ENCODE measurements at regions not wholly inside any gene's neighbourhood (a gene's known extent, or its start where the extent isn't known, plus 50 kb on each side); places are given as distances from the start of the nearest gene placed in this dataset.

DNA sequence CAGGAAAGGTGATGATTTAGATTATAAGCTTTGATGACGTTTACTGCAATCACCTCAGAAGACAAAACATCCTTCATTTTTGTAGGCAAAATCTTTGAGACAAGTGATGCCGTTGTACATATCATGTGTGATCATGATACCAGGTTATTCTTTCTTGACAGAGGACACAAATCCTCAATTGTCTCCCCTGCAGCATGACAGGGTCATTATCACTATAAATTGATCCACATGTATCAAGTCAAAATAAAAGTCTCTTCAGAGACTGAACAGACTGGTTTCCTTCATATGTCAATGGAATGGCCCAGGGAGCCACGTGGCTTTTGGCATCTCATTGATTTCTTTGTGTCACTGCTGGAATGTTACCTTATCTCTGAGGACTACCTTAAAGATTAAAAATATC lies 995.7 kb downstream of the FLRT2 start:
- Histone ChIP-seq H3K9me2 (replicated peaks; ENCODE audit: insufficient read depth) (no peaks in the 10 kb centered on the region), H3K4me2 (no peak overlapping the region), H4K20me1 (ENCODE audit: insufficient read depth, poor library complexity, severe bottlenecking) (no peaks in the 10 kb centered on the region), H3K36me3 (replicated peaks; ENCODE audit: insufficient read depth, low read depth) (no peaks in the 10 kb centered on the region), H2AFZ (no peak overlapping the region), H3K4me3 (no peak overlapping the region), H3K79me2 (no peaks in the 10 kb centered on the region), H3K27ac (no peak overlapping the region), H3K4me1 (ENCODE audit: insufficient read depth) (peaks cover 5% of the 10 kb centered on the region), H3K27me3 (no peaks in the 10 kb centered on the region), H3K9me3 (ENCODE audit: low read depth) (no peaks in the 10 kb centered on the region)
- no peak for DNase-seq (ENCODE audit: low spot score)
- TF ChIP-seq EZH2phosphoT487 (IDR thresholded peaks at IDR 0.05; ENCODE audit: low read depth, severe bottlenecking, unreplicated experiment) (no peak), EZH2 (IDR thresholded peaks at IDR 0.05; ENCODE audit: borderline replicate concordance) (no peak)
- TF ChIP-seq, protein P1, sequence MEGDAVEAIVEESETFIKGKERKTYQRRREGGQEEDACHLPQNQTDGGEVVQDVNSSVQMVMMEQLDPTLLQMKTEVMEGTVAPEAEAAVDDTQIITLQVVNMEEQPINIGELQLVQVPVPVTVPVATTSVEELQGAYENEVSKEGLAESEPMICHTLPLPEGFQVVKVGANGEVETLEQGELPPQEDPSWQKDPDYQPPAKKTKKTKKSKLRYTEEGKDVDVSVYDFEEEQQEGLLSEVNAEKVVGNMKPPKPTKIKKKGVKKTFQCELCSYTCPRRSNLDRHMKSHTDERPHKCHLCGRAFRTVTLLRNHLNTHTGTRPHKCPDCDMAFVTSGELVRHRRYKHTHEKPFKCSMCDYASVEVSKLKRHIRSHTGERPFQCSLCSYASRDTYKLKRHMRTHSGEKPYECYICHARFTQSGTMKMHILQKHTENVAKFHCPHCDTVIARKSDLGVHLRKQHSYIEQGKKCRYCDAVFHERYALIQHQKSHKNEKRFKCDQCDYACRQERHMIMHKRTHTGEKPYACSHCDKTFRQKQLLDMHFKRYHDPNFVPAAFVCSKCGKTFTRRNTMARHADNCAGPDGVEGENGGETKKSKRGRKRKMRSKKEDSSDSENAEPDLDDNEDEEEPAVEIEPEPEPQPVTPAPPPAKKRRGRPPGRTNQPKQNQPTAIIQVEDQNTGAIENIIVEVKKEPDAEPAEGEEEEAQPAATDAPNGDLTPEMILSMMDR (IDR thresholded peaks at IDR 0.05; ENCODE audit: poor library complexity): no peak
- WGBS (ENCODE audit: low lambda C conversion rate, missing lambda C conversion rate): 69% methylated on average over 3 of the region's 3 CpGs

DNA sequence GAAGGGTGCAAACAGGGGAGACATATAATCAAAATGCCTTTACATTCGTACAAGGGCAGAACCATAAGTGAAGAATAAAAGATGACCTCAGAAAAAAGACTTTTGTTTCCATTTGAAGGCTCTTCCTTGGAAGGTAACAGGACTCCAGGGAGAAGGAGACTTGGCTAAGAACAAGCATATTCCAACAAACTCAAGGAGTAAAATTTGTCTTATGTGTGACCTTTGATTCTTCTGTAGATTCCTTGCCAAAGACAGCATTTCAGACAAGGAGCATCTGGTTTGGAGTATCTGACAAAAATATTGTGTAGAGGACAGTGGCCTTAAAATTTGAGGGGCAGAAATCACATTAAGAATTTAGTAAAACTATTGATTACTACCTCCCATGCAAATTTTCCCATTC lies 991.9 kb downstream of the FLRT2 start:
- peaks cover 5% of the 10 kb centered on the region for H3K4me1 ChIP-seq (ENCODE audit: insufficient read depth)
- H3K27me3 ChIP-seq: no peaks in the 10 kb centered on the region
- H3K79me2 ChIP-seq: no peaks in the 10 kb centered on the region
- 65% methylated on average over 1 of the region's 1 CpG for WGBS (ENCODE audit: low lambda C conversion rate, missing lambda C conversion rate)
- H4K20me1 ChIP-seq (ENCODE audit: insufficient read depth, poor library complexity, severe bottlenecking): no peaks in the 10 kb centered on the region
- H3K4me3 ChIP-seq: no peak overlapping the region
- DNase-seq (ENCODE audit: low spot score): no peak
- H3K9me3 ChIP-seq (ENCODE audit: low read depth): no peaks in the 10 kb centered on the region
- H3K4me2 ChIP-seq: no peak overlapping the region
- H2AFZ ChIP-seq: no peak overlapping the region
- TF ChIP-seq EZH2phosphoT487 (IDR thresholded peaks at IDR 0.05; ENCODE audit: low read depth, severe bottlenecking, unreplicated experiment) (no peak), EZH2 (IDR thresholded peaks at IDR 0.05; ENCODE audit: borderline replicate concordance) (no peak)
- TF ChIP-seq, protein P1 (IDR thresholded peaks at IDR 0.05; ENCODE audit: poor library complexity): no peak
- H3K9me2 ChIP-seq (replicated peaks; ENCODE audit: insufficient read depth): no peaks in the 10 kb centered on the region
- H3K27ac ChIP-seq: no peak overlapping the region
- H3K36me3 ChIP-seq (replicated peaks; ENCODE audit: insufficient read depth, low read depth): no peaks in the 10 kb centered on the region

DNA sequence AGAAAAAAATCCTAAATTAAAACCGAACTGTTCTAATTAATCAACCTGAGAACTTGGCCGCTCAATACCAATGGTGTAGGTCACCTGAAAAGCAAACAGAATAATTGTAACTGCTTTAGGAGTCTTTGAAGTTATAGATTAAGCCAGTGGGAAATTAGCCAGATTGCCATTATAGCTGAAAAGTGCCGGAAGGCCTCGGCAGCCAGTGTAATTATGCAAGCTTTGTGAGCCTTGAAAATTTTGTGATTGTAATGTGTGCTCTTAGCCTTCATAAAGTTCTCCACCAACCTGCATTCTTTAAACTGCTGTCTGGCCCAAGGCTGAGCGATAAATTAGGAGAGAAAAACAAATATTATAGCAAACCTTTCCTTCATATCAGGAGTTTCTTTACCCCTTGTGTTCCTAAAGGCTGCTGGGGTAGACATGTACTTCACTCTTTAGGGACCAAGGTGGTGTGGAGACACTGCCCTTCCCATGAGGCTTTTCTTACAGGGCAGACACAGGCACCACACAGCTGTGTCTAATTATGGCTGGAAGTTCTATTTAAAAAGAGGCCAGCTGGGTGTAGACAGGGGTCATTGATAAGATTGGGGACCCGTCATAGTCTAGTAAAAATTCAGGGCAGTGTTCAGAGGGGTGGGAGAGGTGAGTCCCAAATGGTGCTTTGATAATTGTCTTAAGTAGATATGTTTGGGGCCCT lies 991.2 kb downstream of the FLRT2 start:
- no peak overlapping the region for H2AFZ ChIP-seq
- H3K36me3 ChIP-seq (replicated peaks; ENCODE audit: insufficient read depth, low read depth): no peaks in the 10 kb centered on the region
- no peaks in the 10 kb centered on the region for H3K27me3 ChIP-seq
- H3K27ac ChIP-seq: no peak overlapping the region
- H3K9me3 ChIP-seq (ENCODE audit: low read depth): no peaks in the 10 kb centered on the region
- no peaks in the 10 kb centered on the region for H3K79me2 ChIP-seq
- DNase-seq (ENCODE audit: low spot score): no peak
- TF ChIP-seq EZH2phosphoT487 (IDR thresholded peaks at IDR 0.05; ENCODE audit: low read depth, severe bottlenecking, unreplicated experiment) (no peak), EZH2 (IDR thresholded peaks at IDR 0.05; ENCODE audit: borderline replicate concordance) (no peak)
- TF ChIP-seq, protein P1 (IDR thresholded peaks at IDR 0.05; ENCODE audit: poor library complexity): no peak
- H4K20me1 ChIP-seq (ENCODE audit: insufficient read depth, poor library complexity, severe bottlenecking): no peaks in the 10 kb centered on the region
- H3K9me2 ChIP-seq (replicated peaks; ENCODE audit: insufficient read depth): no peaks in the 10 kb centered on the region
- H3K4me1 ChIP-seq (ENCODE audit: insufficient read depth): peaks cover 5% of the 10 kb centered on the region
- no peak overlapping the region for H3K4me3 ChIP-seq
- 63% methylated on average over 6 of the region's 6 CpGs for WGBS (ENCODE audit: low lambda C conversion rate, missing lambda C conversion rate)
- no peak overlapping the region for H3K4me2 ChIP-seq

Measured in hepatocyte (in vitro differentiated cells).